Ovary (tissue), 7 donors: ENCODE measurements at regions not wholly inside any gene's neighbourhood (a gene's known extent, or its start where the extent isn't known, plus 50 kb on each side); places are given as distances from the start of the nearest gene placed in this dataset.

Experiments used
- DNase-seq, 5 donors: peaks; one replicate each; pipeline ENCODE4 v3.0.0-alpha.2; 2019 to 2020
- H3K27ac ChIP-seq, 2 donors: fragments of 200-600 bp; one replicate each; pipeline versions ENCODE4 v1.5.1 to v1.8.0; 2019 to 2022
- H3K27me3 ChIP-seq: fragments of 200-600 bp; one replicate; pipeline ENCODE4 v1.8.0; 2022
- H3K36me3 ChIP-seq: fragments of 200-600 bp; sonication (generic); one replicate; pipeline ENCODE4 v1.5.1; 2019
- H3K4me1 ChIP-seq: one replicate; pipeline ENCODE4 v1.8.1; 2013; ENCODE audit warnings: mild to moderate bottlenecking, moderate library complexity; ENCODE audit not compliant: insufficient read depth
- H3K4me3 ChIP-seq: fragments of 200-600 bp; sonication (generic); one replicate; pipeline ENCODE4 v1.5.1; 2017
- H3K9me3 ChIP-seq, 2 donors: fragments of 200-600 bp in 1 of 2; sonication (generic) in 1 of 2; one replicate each; pipeline versions ENCODE4 v1.5.1 to v1.8.1; 2013 to 2019; ENCODE audit warnings: mild to moderate bottlenecking in 1 of 2, moderate library complexity in 1 of 2
- CTCF ChIP-seq, 3 donors: fragments of 450-650 bp in 2 of 3; fragments of 200-600 bp in 1 of 3; IDR thresholded peaks; one replicate each; pipeline versions ENCODE4 v1.5.1 to v1.8.0; 2016 to 2022; ENCODE audit warnings: antibody characterized with exemption in 3 of 3, mild to moderate bottlenecking in 1 of 3
- EP300 ChIP-seq: sonication (generic); formaldehyde crosslinking; IDR thresholded peaks from one replicate; pipeline ENCODE4 v1.6.1; 2017; ENCODE audit warnings: antibody characterized with exemption
- POLR2A ChIP-seq: fragments of 450-650 bp; IDR thresholded peaks from one replicate; pipeline ENCODE4 v1.6.1; 2017; ENCODE audit warnings: antibody characterized with exemption, mild to moderate bottlenecking, moderate library complexity
- WGBS, 3 donors: extraction: QIAGEN DNeasy Blood & Tissue Kit in 1 of 3; methylation state at CpG; one replicate each; pipeline versions ENCODE4 v1.1.5 to v1.1.7; 2013 to 2017; 5-methylcytosine and 5-hydroxymethylcytosine counted together
- intact Hi-C, 4 donors: fragments of 100-400 bp; cut with DNase I; formaldehyde crosslinking; loops; one replicate each; pipeline versions ENCODE4 v1.11.0 to v1.15.1; 2022 to 2023
- donor health status: DM: no; HTN: no; CAD: no; lungs with moderate emphysema.
- donor health status: DM: no; HTN: no; CAD: no.
- donor health status: Bipolar disorder and iron deficiency.
- donor health status: DM: no; HTN: no; CAD: no.
- donor health status: DM: yes; HTN: yes; CAD: no.

GRCh38 chr2:222074674-222075073 lies 224.1 kb downstream of the PAX3 start:
- TF ChIP-seq POLR2A (no peak), CTCF (IDR thresholded peaks at IDR 0.05) (no peak), EP300 (no peak)
- Histone ChIP-seq H3K27me3 (no peaks in the 10 kb centered on the region), H3K36me3 (no peaks in the 10 kb centered on the region), H3K9me3 (no peaks in the 10 kb centered on the region), H3K27ac (no peak overlapping the region), H3K4me3 (no peak overlapping the region), H3K4me1 (no peaks in the 10 kb centered on the region)
- 14 to 33% (median 20%) methylated on average over 2 of the region's 2 CpGs for WGBS, 3 donors
- no peak for DNase-seq
- intact Hi-C loops: no loop called here

- intact Hi-C loops: no loop called here
These were observed 226.9 kb downstream of the PAX3 start for GRCh38 chr2:222071911-222072310.

GRCh38 chr2:222064286-222064685 lies 234.5 kb downstream of the PAX3 start:
- H3K27me3 ChIP-seq: no peaks in the 10 kb centered on the region
- DNase-seq: no peak
- H3K36me3 ChIP-seq: no peaks in the 10 kb centered on the region
- H3K27ac ChIP-seq: no peak overlapping the region
- H3K4me3 ChIP-seq: no peak overlapping the region
- H3K4me1 ChIP-seq: no peaks in the 10 kb centered on the region
- intact Hi-C loops: no loop called here
- no peaks in the 10 kb centered on the region for H3K9me3 ChIP-seq
- no peak for TF ChIP-seq EP300
- no peak for TF ChIP-seq POLR2A
- no peak for TF ChIP-seq CTCF (IDR thresholded peaks at IDR 0.05)
- WGBS, 3 donors: 88 to 95% (median 93%) methylated on average over 2 of the region's 2 CpGs

More at GRCh38 chr2:222071911-222072310, 226.9 kb downstream of the PAX3 start:
- Histone ChIP-seq H3K27me3 (no peaks in the 10 kb centered on the region), H3K9me3 (no peaks in the 10 kb centered on the region), H3K4me3 (no peak overlapping the region), H3K4me1 (no peaks in the 10 kb centered on the region), H3K36me3 (no peaks in the 10 kb centered on the region), H3K27ac (no peak overlapping the region)
- TF ChIP-seq POLR2A (no peak), CTCF (IDR thresholded peaks at IDR 0.05) (no peak), EP300 (no peak)
- DNase-seq: no peak
- 90 to 98% (median 94%) methylated on average over 2 of the region's 2 CpGs for WGBS, 3 donors

GRCh38 chr2:222058819-222059445 lies 239.9 kb downstream of the PAX3 start:
- WGBS, 3 donors: 62 to 75% (median 70%) methylated on average over 2 of the region's 2 CpGs
- Histone ChIP-seq H3K36me3 (no peaks in the 10 kb centered on the region), H3K9me3 (no peaks in the 10 kb centered on the region), H3K27ac (no peak overlapping the region), H3K4me1 (no peaks in the 10 kb centered on the region), H3K27me3 (no peaks in the 10 kb centered on the region), H3K4me3 (no peak overlapping the region)
- TF ChIP-seq CTCF (IDR thresholded peaks at IDR 0.05) (no peak), EP300 (no peak), POLR2A (no peak)
- intact Hi-C loops: loop anchor here in 1 of 4 donors (10.0 kb wide), 1 partner anchor 556 kb away; no protein-coding TSS in a partner anchor
- no peak for DNase-seq
